Embryonic facial prominence (tissue), 1 donor: ENCODE measurements at regions not wholly inside any gene's neighbourhood (a gene's known extent, or its start where the extent isn't known, plus 50 kb on each side); places are given as distances from the start of the nearest gene placed in this dataset.

ENCODE experiments used
- DNase-seq: peaks from one replicate; pipeline ENCODE4 v3.0.0-alpha.2; 2016; ENCODE audit errors: extremely low spot score

GRCh38 chr11:42175203-42175602, 715.8 kb upstream of the LRRC4C start:
- no peak for DNase-seq

- no peak for DNase-seq
These were observed 719.8 kb upstream of the LRRC4C start for GRCh38 chr11:42179216-42179615.

- DNase-seq, result no peak
These were observed 736.0 kb upstream of the LRRC4C start for GRCh38 chr11:42195289-42196013.

- no peak for DNase-seq
These were observed 740.9 kb upstream of the LRRC4C start for GRCh38 chr11:42200311-42200710.

GRCh38 chr11:42201603-42202148, 742.2 kb upstream of the LRRC4C start:
- no peak for DNase-seq

GRCh38 chr11:42205518-42205917, 746.1 kb upstream of the LRRC4C start:
- no peak for DNase-seq

- no peak for DNase-seq
These were observed 766.2 kb upstream of the LRRC4C start for GRCh38 chr11:42225664-42226063.

GRCh38 chr11:42232673-42233072, 773.2 kb upstream of the LRRC4C start:
- DNase-seq, result no peak

GRCh38 chr11:42234451-42234951, 775.0 kb upstream of the LRRC4C start:
- no peak for DNase-seq

GRCh38 chr11:42237701-42238235, 778.3 kb upstream of the LRRC4C start:
- DNase-seq, result no peak

- DNase-seq, result no peak
These were observed 779.7 kb upstream of the LRRC4C start for GRCh38 chr11:42239188-42239587.

- DNase-seq, result no peak
These were observed 783.9 kb upstream of the LRRC4C start for GRCh38 chr11:42243385-42243784.

GRCh38 chr11:42244376-42244775, 784.9 kb upstream of the LRRC4C start:
- no peak for DNase-seq

GRCh38 chr11:42249401-42249800, 789.9 kb upstream of the LRRC4C start:
- no peak for DNase-seq

GRCh38 chr11:42249956-42250355, 790.5 kb upstream of the LRRC4C start:
- no peak for DNase-seq

- no peak for DNase-seq
These were observed 792.5 kb upstream of the LRRC4C start for GRCh38 chr11:42251984-42252383.

- no peak for DNase-seq
These were observed 793.7 kb upstream of the LRRC4C start for GRCh38 chr11:42253156-42253555.

GRCh38 chr11:42255906-42256305, 796.5 kb upstream of the LRRC4C start:
- DNase-seq, result no peak

GRCh38 chr11:42257534-42257933, 798.1 kb upstream of the LRRC4C start:
- DNase-seq, result no peak

GRCh38 chr11:42265072-42265471, 805.6 kb upstream of the LRRC4C start:
- DNase-seq, result no peak

GRCh38 chr11:42271306-42271705, 811.9 kb upstream of the LRRC4C start:
- DNase-seq, result no peak

GRCh38 chr11:42273977-42274376, 814.5 kb upstream of the LRRC4C start:
- no peak for DNase-seq

GRCh38 chr11:42296910-42297309, 837.5 kb upstream of the LRRC4C start:
- no peak for DNase-seq
